ENCODE measurements at regions not wholly inside any gene's neighbourhood (a gene's known extent, or its start where the extent isn't known, plus 50 kb on each side); places are given as distances from the start of the nearest gene placed in this dataset.

GRCh38 chr2:810397-810796, 133.2 kb upstream of the TMEM18 start:
- TF ChIP-seq, protein P1, sequence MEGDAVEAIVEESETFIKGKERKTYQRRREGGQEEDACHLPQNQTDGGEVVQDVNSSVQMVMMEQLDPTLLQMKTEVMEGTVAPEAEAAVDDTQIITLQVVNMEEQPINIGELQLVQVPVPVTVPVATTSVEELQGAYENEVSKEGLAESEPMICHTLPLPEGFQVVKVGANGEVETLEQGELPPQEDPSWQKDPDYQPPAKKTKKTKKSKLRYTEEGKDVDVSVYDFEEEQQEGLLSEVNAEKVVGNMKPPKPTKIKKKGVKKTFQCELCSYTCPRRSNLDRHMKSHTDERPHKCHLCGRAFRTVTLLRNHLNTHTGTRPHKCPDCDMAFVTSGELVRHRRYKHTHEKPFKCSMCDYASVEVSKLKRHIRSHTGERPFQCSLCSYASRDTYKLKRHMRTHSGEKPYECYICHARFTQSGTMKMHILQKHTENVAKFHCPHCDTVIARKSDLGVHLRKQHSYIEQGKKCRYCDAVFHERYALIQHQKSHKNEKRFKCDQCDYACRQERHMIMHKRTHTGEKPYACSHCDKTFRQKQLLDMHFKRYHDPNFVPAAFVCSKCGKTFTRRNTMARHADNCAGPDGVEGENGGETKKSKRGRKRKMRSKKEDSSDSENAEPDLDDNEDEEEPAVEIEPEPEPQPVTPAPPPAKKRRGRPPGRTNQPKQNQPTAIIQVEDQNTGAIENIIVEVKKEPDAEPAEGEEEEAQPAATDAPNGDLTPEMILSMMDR (IDR thresholded peaks at IDR 0.05), result no peak
- no peak for TF ChIP-seq POLR2AphosphoS5 (IDR thresholded peaks at IDR 0.05)
- TF ChIP-seq POLR2A (IDR thresholded peaks at IDR 0.05), result no peak
- TF ChIP-seq EP300 (IDR thresholded peaks at IDR 0.05), result no peak
